NCI-H1105 treated with DMSO at 0.1 percent for 48 hours (cell line): ENCODE measurements at regions not wholly inside any gene's neighbourhood (a gene's known extent, or its start where the extent isn't known, plus 50 kb on each side); places are given as distances from the start of the nearest gene placed in this dataset.

ENCODE experiments used
- DNase-seq: peaks from one replicate; lab custom pipeline; 2025; lab: John Stamatoyannopoulos, UW

DNA sequence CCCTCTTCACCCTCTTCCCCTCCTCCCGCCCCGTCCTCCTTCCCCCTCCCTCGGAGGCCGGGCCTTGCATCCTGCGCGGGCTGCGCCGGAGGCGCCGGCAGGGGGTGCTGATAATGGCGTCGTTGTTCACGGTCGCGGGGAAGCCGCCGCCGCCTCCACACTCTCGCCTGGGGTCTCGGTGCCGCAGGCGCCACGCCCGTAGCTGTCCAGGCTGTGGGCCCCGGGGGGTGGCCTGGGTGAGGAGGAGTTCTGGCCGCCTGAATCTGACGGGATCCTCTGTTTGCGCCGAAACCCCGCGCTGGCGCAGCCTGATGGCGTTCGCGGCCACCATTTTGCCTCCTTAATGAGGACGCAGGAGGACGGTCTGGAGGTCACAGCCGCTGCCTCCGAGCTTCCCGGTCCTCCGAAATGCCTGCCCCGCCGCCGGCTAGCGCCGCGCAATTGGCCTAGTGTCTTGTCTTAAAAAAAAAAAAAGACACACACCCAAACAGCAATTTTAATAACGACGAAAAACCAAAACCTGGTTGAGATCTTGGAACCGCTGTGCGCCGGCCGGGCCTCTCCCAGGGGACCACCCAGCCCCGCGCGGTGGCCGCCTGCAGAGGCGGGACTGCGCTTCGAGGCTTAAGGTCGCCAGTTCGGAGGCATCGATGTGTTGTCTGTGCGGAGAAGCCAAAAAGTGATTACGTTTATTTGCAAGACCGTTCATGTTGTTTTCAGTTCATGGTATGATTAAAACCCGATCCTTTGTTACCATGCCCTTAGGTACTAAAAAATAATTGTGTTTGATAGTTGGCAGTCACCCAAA lies 106.6 kb upstream of the HNRNPU start:
- peak; percentile 82 for DNase-seq

DNA sequence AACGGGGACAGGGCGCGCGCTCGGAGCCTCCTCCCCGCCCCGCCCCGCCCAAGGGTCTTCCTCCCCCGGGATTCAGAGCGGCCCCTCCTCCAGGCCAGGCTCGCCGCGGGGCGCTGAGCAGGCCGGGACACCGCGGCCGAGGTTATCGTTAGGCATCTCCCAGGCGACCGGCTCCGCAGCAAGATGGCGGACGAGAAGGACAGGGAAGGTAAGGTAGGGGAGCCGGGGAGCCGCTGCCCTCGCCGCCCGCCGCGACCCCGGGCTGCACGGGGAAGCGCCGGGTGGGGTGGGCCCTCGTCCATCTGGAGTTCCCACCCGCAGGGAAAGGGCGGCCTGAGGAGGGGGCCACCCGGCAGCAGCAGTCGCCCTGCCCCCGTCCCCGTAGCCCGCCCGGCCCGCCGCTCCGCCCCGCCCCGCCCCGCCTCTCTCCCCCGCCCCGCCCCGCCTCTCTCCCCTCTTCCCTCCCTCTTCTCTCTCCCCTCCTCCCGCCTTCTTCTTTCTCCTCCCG lies 105.9 kb upstream of the HNRNPU start:
- DNase-seq: peak; percentile 77

DNA sequence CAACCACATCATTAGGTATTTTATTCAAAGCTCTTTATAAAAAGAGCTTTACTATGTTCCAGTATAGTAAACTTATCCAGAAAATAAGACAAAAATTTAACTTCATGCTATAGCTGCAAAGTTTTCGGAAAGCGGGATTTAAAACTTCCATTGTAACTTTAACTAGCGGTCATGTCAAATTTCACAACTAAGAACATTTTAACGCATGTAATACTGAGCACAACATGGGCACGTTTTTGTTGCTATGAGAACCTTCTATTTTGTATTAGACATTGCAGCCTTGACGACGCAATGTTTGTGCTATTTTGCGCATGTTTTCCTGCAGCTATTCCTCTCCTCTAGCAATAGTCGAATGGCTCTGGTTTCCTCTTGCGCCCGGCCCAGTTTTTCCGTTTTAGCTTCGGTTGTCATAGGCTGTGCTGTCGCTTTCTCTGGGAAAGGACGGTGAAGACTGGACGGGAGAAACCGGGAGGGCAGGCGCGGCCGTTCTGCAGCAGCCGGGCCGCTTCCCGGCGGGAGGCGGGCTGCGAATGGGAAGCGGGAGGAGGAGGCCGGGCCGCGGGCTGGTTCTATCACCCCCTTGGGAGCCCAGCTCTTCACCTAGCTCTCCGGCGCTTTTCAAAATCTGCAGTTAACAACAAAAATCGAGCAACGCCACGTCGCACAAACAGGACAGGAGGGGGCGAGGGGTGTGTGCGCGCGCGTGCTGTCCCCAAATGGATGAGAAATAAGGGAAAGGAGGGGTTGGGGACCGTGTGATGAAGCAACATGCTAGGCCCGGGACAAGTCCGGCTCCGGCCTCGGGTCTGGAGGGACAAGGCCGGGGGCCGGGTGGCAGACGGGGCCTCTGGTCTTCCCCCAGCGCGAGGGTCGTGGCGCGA lies 105.3 kb upstream of the HNRNPU start:
- peak; percentile 78 for DNase-seq

DNA sequence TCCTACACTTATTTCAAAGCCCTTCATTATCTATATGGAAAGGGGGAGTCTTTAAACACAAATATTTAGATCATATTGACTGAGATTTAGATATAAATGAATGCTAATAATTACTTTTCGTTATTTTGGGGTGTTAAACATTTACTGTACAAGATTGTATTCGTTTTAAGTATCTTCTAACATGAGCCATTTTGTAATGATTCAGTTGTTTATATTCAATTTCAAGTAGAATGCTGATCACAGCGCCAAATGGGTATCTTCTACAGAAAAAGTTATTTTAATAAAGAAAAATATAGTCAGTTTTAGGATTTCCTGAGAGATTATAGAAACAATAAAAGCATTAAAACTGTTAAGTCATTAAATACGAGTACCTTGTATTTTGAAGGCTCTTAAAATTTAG lies 104.5 kb upstream of the HNRNPU start:
- DNase-seq: no peak

DNA sequence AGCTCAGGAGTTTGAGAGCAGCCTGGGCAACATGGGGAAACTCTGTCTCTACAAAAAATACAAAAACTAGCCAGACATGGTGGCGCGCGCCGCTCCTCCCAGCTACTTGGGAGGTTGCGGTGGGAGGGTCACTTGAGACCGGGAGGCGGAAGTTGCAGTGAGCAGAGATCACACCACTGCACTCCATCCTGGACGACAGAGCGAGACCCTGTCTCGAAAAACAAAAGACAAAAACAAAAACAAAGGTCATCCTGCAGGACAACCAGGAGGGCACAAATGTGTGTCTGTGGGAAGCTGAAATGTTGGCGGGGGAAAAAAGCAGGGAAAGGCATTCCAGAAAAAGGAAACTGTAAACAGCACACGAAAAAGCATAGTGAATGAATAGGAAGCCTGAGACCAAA lies 104.1 kb upstream of the HNRNPU start:
- DNase-seq: no peak

DNA sequence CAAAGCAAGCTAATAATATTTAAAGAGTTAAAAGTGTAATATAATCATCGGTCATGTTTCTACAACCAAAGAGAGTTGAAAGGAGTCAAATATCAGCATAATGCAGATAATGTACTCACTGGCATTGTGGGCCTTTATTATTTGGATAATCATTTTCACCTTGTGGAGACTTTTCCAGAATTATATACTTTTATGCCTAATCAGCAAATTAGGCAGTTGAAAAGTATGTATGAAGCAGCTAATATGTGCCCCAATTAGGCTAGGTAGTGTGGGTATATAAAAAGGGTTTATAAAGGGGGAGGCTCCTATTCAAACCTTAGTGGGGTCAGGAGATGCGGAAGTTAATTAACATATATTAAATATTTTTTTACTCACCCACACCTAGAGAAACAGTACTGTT lies 102.8 kb upstream of the HNRNPU start:
- no peak for DNase-seq

DNA sequence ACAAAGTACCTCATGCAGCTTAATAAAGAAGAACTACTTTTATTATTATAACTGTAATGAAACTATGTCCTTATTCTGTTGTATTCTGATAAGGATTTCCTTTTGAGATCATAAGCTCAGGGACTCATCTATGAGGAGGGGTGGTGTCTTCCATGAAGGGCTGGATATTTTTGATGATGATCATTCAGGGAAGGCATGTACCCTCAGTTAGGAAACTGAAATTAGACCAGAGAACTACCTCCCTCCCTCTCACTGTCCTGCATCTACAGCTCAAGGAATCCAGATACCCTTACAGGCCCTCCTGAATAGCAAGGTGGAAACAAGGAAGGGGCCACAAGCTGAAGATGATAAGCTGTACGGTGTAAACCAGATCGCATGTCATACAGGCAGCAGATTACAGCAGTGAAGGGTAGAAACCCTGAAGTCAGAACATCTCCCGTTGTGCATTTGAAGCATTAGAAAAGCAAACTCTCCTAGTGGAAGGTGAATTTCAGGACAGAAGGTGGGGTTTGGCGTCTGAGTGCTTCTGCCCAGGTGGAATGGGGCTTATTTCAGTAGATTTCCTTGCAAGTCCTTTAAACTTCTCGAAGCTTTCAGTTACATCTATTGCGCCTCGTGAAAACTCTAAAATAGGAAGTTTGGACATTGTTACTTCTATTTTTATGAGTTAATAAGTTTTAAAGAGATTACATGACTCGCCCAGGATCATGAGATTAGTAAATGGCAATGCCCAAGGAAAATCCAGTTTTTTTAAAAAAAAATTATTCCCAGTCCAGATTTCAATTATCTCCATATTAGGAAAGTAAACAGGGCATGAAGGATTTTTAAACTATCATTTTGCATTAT lies 101.1 kb upstream of the HNRNPU start:
- DNase-seq: no peak

DNA sequence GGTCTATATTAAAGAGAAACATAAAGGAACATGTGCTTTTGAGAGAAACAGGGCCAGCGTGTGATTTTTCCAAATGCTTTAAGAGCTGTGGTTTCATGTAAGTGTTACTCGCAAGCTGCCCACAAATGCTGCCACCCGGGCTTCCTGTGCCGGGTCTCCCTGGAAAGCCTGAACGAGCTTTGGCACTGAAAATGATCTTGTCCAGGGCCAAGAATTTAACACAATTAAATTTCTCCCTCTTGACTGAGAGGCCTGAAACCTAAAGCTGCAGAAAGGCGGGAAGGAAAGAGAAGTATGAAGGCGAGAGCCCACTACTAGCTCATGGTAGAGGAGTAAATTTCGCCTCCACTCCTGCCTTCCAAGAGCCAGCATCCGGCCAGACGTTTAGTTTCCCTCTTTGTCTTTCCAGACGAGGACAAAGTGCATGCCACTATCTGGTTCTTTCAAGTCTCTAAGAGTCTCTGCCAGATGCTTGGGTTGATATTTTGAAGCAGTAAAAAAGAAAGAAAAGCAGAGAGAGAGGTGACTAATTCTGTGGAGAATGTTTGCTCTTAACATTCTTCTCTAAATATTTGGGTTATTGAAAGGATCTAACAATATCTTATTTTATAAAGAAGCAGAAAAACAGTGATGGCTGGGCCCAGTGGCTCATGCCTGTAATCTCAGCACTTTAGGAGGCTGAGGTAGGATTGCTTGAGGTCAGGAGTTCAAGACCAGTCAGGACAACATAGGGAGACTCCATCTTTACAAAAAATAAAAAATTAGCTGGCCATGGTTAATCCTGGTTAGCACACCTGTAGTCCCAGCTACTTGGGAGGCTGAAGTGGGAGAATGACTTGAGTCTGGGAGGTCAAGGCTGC lies 100.0 kb upstream of the HNRNPU start:
- DNase-seq: no peak

DNA sequence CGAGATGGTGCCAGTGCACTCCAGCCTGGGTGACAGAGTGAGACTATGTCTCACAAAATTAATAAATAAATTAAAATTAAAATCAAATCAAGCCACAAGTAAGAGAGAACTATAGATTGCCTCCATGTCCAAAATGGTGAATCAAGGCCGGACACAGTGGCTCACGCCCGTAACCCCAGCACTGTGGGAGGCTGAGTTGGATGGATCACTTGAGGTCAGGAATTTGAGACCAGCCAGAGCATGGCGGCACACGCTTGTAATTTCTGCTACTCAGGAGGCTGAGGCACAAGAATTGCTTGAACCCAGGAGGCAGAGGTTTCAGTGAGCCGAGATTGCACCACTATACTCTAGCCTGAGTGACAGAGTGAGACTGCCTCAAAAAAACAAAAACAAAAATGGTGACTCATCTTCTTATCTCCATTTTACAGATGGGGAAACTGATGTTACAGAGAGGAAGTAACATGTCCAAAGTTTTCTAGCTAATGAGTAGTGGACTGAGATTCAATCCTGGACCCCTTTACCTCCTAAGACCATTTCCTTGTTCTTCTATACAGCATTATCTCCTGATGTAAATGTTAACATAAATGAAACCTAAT lies 99.0 kb upstream of the HNRNPU start:
- DNase-seq: no peak

DNA sequence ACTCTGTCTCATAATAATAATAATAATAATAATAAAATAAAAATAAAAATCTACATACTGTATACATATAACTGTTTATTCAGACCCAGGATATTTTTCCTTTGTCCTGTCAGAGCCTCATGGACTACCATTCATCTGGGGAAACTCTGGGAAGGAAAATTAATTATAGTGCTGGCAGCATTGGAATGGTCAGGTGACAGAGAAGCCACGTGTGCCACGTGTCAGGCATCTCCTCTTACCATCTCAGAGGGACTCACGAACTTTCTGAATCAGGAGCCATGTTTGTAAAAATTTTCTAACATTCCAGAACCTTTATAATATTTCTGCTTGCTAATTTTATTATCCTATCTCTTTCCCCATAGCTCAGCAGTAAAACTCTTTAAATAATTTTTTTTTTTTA lies 97.8 kb upstream of the HNRNPU start:
- DNase-seq: no peak

DNA sequence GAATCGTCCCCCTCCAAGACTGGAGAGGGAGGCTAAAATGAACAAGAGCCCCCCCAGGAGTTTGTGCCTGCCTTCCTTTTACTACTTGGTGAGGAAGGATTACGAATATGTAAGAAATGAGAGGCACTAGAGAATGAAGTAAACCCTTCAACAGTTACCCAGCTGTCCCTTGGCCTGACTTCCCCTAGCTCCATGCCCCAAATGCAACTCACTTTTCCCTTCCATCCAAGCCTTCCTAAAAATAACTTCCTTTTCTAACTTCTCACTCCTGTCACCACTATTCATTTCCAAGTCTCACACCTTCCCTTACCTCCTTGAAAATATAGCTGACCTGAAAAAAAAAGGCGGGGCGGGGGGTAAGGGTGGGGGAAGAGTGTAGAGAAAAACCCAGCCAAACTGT lies 96.6 kb upstream of the HNRNPU start:
- DNase-seq: no peak

DNA sequence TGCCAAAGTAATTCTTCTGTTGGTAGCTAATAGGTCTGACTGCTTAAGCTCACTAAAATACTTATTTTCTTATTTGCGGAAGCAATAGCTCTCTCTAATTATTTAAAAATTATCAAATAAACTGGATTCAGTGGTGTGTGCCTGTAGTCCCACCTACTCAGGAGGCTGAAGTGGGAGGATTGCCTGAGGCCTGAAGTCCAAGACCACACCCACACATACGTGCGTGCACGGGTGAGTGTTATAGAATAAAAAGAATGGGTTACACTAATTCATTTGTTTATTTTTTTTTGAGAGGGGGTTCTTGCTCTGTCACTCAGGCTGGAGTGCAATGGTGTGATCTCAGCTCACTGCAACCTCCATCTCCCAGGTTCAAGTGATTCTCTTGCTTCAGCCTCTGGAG lies 94.2 kb upstream of the HNRNPU start:
- DNase-seq: no peak

DNA sequence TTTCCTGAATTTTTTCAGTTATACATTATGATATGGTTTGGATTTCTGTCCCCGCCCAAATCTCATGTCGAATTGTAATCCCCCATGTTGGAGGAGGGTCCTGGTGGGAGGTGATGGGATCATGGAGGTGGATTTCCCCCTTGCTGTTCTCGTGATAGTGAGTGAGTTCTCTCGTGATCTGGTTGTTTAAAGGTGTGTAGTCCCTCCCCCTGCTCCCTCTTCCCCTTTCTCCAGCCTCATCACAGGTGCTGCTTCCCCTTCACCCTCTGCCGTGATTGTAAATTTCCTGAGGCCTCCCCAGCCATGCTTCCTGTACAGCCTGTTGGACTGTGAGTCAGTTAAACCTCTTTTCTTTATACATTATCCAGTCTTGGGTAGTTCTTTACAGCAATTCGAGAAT lies 93.2 kb upstream of the HNRNPU start:
- no peak for DNase-seq

DNA sequence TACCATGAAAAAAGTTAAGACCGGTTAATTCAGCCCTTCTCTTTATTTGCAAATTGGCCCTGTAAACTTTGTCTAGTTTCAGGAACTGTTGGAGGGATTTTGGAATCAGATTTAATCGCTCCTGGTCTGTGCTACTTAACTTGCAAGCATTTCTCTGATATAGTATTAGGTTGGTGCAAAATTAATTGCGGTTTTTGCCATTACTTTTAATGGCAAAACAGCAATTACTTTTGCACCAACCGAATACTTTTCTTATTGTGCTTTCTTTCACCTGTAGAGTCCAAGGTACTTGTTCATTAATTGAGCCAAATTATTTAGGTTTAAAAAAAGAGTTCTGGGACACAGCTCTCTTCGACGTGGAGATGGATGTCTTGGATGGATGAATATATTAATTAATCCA lies 92.8 kb upstream of the HNRNPU start:
- no peak for DNase-seq

DNA sequence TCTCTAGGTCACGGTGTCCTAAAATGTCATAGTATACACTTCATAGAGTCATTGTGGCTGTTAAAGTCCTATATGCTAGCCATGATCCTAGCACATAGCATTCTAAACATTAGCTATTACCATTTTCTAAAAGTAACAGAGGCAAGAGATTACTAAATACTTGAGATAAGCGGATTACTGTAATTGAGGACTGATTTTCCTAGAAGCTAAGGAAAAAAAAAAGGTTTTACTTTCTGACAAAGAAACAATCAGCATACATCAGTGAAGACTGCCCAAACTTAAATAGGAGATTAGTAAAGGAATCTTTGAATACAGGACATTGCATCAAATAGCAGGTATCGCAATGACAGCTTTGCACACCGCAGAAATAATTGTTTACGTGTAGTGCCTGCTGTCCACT lies 91.3 kb upstream of the HNRNPU start:
- no peak for DNase-seq

DNA sequence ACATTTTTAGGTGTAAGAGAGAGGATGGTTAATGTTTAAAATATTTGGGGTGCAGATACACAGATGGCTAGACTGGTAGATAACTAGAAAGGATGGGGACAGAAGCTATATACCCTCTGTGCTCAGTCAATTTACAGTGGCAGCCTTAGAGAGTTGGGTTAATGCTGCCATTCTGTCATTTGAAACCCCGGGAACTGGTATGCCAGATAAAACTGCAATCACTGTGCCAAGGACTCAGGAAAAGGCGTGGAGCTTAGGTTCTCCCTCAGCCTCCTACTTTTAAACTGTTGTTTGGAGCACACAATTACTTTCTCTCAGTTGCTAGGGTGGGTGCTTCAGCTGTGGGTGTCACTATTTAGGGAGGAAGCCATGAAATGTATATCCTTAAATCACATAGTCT lies 90.0 kb upstream of the HNRNPU start:
- DNase-seq: no peak

DNA sequence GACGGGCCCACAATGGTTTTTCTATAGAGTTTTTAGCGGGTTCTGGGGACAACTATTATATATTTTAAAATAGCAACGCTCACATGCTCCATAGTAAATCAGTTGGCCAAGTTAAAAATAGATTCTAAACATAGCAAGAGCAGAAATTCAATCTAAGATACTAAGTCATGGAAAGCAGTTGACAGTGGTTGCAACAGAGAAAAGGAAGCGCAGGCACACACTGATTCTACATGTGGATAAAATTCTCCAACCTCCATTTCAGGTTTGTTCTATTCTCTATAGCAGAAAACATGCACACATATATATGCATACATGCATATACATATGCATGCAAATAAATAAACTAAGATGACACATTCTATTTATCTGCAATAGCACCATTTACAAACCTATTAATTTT lies 89.6 kb upstream of the HNRNPU start:
- no peak for DNase-seq

DNA sequence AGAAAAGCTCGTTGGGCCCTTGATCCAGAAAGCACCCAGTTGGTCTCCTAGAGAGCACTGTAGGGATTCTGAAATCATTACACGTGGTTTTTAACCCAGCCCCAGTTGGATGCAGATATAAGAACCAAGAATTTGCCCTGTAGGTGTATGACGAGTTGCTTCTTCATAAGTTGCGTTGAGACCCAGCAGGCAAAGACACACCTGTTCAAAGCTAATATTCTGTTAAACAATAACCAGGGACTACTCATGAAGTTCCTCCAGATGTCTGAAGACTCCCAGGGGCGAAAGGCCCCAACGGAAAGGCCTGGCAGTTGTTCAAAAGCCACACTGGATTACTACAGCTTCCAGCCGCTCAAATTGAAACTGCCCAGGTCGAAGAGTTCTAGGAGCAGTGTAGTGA lies 88.6 kb upstream of the HNRNPU start:
- DNase-seq: no peak

DNA sequence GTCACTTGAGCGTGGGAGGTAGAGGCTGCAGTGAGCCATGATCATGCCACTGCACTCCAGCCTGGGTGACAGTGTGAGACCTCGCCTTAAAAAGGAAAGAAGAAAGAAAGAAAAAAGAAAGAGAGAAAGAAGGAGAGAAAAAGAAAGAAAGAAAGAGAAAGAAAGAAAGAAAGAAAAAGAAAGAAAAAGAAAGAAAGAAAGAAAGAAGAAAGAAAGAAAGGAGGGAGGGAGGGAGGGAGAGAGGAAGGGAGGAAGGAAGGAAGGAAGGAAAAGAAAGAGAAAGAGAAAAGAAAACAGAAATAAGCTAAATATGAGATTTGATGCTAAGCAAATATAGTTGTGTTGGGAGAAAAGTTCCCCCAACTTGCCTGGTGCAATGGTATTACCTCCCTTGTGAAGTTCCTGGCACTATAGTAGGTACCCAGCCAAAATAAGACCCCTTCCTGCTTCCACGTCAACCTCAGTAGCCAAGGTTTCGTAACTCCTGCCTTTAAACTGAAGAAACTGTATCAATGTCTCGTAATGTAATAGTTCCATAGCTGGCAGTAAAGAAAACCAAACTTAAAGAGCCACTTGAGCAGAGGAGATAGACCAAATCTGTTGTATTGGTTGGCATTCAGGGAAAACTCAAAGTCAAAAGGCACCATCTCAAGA lies 88.1 kb upstream of the HNRNPU start:
- no peak for DNase-seq

DNA sequence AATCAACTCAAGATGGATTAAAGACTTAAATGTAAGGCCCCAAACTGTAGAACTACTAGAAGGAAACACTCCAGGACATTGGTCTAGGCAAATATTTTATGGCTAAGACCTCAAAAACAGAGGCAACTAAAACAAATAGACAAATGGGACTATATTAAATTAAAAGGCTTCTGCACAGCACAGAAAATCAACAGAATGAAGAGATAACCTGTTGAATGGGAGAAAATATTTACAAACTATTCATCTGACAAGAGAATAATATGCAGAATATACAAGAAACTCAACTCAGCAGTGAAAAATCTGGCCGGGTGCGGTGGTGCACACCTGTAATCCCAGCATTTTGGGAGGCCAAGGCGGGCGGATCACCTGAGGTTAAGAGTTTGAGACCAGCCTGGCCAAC lies 84.1 kb upstream of the HNRNPU start:
- no peak for DNase-seq
